DND-41 (cell line): ENCODE measurements at regions not wholly inside any gene's neighbourhood (a gene's known extent, or its start where the extent isn't known, plus 50 kb on each side); places are given as distances from the start of the nearest gene placed in this dataset.

Source experiments
- ATAC-seq: fragments of 200-7000 bp; cut with Tn5 transposase; 3 replicates; pipeline ENCODE4 v1.9.1; 2021; ENCODE audit warnings: low read depth; ENCODE audit not compliant: insufficient read depth
- DNase-seq: peaks from one replicate; pipeline ENCODE4 v3.0.0-alpha.2; 2020
- H2AFZ ChIP-seq: 2 replicates; pipeline ENCODE4 v1.6.0; 2012; ENCODE audit warnings: low read depth, low read length
- H3K27ac ChIP-seq: 2 replicates; pipeline ENCODE4 v1.5.1; 2012; ENCODE audit warnings: low read length, inconsistent platforms
- H3K27me3 ChIP-seq: fragments of 200-600 bp; sonication (generic); 2 replicates; pipeline ENCODE4 v1.6.0; 2012; ENCODE audit warnings: low read length, mild to moderate bottlenecking, inconsistent platforms; ENCODE audit not compliant: insufficient read depth, poor library complexity
- H3K36me3 ChIP-seq: 2 replicates; pipeline ENCODE4 v1.5.1; 2012; ENCODE audit warnings: low read length, inconsistent platforms; ENCODE audit not compliant: insufficient read depth
- H3K4me1 ChIP-seq: 2 replicates; pipeline ENCODE4 v1.5.1; 2012; ENCODE audit warnings: mild to moderate bottlenecking, low read length; ENCODE audit not compliant: insufficient read depth
- H3K4me2 ChIP-seq: 2 replicates; pipeline ENCODE4 v1.6.0; 2012; ENCODE audit warnings: mild to moderate bottlenecking, moderate library complexity, low read length, inconsistent platforms; ENCODE audit not compliant: insufficient read depth
- H3K4me3 ChIP-seq, 2 experiments: fragments of 200-600 bp in 1 of 2; shearing (Covaris generic) in 1 of 2; 2 replicates each; pipeline ENCODE4 v1.5.1; 2012 to 2016; ENCODE audit warnings: inconsistent platforms in 2 of 2, low read length in 2 of 2, mild to moderate bottlenecking in 2 of 2, low read depth in 1 of 2, moderate library complexity in 1 of 2
- H3K79me2 ChIP-seq: 2 replicates; pipeline ENCODE4 v1.6.0; 2012; ENCODE audit warnings: low read length, inconsistent platforms; ENCODE audit not compliant: insufficient read depth
- H3K9ac ChIP-seq: 2 replicates; pipeline ENCODE4 v1.6.0; 2012; ENCODE audit warnings: low read depth, mild to moderate bottlenecking, inconsistent platforms, low read length, moderate library complexity
- H3K9me3 ChIP-seq: 2 replicates; pipeline ENCODE4 v1.5.1; 2012; ENCODE audit warnings: low read length, moderate library complexity, mild to moderate bottlenecking, inconsistent platforms; ENCODE audit not compliant: insufficient read depth, severe bottlenecking
- H4K20me1 ChIP-seq: 2 replicates; pipeline ENCODE4 v1.6.0; 2012; ENCODE audit warnings: low read length; ENCODE audit not compliant: insufficient read depth
- EZH2 ChIP-seq: IDR thresholded peaks from 3 replicates; pipeline ENCODE4 v1.6.1; 2012; ENCODE audit warnings: borderline replicate concordance, low read depth, mild to moderate bottlenecking, moderate library complexity, low read length, inconsistent platforms; ENCODE audit not compliant: severe bottlenecking
- TF ChIP-seq, protein P1 (sequence below): IDR thresholded peaks from 2 replicates; pipeline ENCODE4 v1.5.1; 2012; ENCODE audit warnings: borderline replicate concordance, low read length, moderate library complexity, mild to moderate bottlenecking; ENCODE audit not compliant: poor library complexity, severe bottlenecking; ENCODE audit errors: extremely low read depth

DNA sequence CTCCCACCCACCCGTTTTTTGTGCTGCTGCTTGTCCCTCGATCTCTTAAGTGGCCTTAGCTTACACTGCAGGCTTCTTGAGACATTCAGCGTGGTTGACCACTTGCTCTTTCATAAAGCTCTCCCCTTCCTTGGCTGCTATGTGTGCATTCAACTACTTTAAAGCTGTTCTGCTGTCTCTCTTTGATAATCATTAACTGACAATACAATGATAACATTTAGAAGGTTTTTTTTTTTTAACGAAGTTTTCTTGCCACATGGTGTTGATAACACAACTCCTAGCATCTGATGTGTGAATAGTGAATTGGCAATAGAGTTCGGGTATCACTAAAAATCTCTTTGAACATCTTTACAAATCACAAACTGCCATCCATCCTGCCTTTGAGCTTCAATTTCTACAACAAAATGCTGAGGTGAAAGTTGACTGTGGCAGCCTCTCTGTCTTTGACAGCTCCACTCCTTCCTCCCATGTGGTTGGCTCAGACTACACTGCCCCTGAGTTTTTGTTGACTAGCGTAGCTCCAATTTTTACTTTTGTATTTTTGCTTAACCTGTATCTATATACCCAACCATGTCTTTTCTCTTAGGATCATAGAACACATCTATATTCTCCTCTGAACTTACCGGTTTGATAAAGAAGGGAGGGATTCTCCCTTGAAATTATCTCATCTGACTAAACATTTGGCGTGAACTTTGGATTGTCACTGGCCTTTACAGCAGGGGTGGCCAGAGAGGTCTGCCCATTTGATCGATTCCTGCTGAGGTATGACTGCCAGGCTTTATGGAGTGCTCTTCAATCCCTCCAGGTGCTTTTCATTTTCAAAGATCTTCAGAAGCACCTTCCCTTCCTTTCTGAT is 409.4 kb upstream of the CD180 start:
- no peak for ATAC-seq
- Histone ChIP-seq H3K27me3 (no peaks in the 10 kb centered on the region), H3K4me3 (no peak overlapping the region), H3K4me1 (no peaks in the 10 kb centered on the region), H3K79me2 (no peaks in the 10 kb centered on the region), H3K27ac (no peak overlapping the region), H2AFZ (no peak overlapping the region), H3K9me3 (no peaks in the 10 kb centered on the region), H3K4me2 (no peak overlapping the region), H3K9ac (no peak overlapping the region), H3K36me3 (no peaks in the 10 kb centered on the region), H4K20me1 (no peaks in the 10 kb centered on the region)
- no peak for DNase-seq
- no peak for TF ChIP-seq EZH2
- TF ChIP-seq, protein P1, sequence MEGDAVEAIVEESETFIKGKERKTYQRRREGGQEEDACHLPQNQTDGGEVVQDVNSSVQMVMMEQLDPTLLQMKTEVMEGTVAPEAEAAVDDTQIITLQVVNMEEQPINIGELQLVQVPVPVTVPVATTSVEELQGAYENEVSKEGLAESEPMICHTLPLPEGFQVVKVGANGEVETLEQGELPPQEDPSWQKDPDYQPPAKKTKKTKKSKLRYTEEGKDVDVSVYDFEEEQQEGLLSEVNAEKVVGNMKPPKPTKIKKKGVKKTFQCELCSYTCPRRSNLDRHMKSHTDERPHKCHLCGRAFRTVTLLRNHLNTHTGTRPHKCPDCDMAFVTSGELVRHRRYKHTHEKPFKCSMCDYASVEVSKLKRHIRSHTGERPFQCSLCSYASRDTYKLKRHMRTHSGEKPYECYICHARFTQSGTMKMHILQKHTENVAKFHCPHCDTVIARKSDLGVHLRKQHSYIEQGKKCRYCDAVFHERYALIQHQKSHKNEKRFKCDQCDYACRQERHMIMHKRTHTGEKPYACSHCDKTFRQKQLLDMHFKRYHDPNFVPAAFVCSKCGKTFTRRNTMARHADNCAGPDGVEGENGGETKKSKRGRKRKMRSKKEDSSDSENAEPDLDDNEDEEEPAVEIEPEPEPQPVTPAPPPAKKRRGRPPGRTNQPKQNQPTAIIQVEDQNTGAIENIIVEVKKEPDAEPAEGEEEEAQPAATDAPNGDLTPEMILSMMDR = no peak

DNA sequence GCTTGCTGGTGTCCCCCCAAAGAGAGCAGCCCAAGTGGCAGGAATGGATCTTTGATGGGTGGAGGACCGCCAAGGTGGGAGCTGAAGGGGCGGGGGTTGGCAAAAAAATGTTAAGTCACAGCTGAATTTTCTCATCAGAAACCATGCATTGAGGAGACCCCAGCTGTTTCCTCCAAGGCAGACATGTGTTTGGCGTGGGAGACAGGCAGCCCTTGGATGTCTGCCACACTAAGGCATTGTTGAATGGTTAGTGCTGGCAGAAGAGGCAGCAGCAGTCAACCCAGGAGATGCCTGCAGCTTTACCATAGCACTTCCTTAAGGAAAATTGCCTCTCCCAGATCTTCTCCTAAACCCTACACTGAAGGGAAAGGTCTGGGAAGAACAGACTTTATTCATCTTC is 394.9 kb upstream of the CD180 start:
- Histone ChIP-seq H3K4me2 (no peak overlapping the region), H4K20me1 (no peaks in the 10 kb centered on the region), H3K9ac (no peak overlapping the region), H3K36me3 (no peaks in the 10 kb centered on the region), H3K27me3 (no peaks in the 10 kb centered on the region), H3K4me1 (peaks cover 8% of the 10 kb centered on the region; the same call in 1 of the 2 replicates), H3K27ac (no peak overlapping the region), H3K9me3 (no peaks in the 10 kb centered on the region), H3K79me2 (no peaks in the 10 kb centered on the region), H2AFZ (no peak overlapping the region), H3K4me3 (no peak overlapping the region)
- DNase-seq = peak; percentile 7
- TF ChIP-seq, protein P1 = no peak
- no peak for TF ChIP-seq EZH2
- no peak for ATAC-seq

DNA sequence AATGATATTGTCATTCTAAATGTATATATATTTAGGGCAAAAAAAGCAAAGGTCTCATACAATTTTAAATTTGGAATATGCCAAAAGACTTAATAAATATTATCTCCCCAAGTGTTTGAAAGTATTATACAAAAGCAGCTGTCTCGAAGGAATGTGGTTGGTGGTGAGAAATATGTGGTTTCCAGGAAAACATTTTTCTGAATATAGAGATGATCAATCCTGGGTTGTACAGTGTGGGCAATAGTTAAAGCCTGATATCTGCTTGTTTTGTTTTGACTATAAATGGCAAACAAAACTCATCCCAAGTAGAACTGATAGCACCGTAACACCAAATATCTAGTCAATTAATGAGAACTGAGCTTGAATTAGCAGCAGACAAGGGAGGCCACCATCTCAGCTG is 391.8 kb upstream of the CD180 start:
- Histone ChIP-seq H2AFZ (no peak overlapping the region), H3K9me3 (no peaks in the 10 kb centered on the region), H3K79me2 (no peaks in the 10 kb centered on the region), H3K9ac (no peak overlapping the region), H4K20me1 (no peaks in the 10 kb centered on the region), H3K27me3 (no peaks in the 10 kb centered on the region), H3K4me3 (no peak overlapping the region), H3K36me3 (no peaks in the 10 kb centered on the region), H3K4me1 (peaks cover 8% of the 10 kb centered on the region; the same call in 1 of the 2 replicates), H3K4me2 (no peak overlapping the region), H3K27ac (no peak overlapping the region)
- ATAC-seq (peak; percentile 68), DNase-seq (no peak)
- no peak for TF ChIP-seq EZH2
- TF ChIP-seq, protein P1 = no peak
